NCI-H146 (cell line): ENCODE measurements at regions not wholly inside any gene's neighbourhood (a gene's known extent, or its start where the extent isn't known, plus 50 kb on each side); places are given as distances from the start of the nearest gene placed in this dataset.
A peak's percentile ranks its signal among the peaks of the same experiment; 100 is the strongest.
"Not testable (repeated sequence)": the region's sequence is repeated elsewhere in the genome, so short reads cannot be mapped to it uniquely, and the experiment has no call there.

Experiments
- DNase-seq: peaks from one replicate; lab custom pipeline; 2025; lab: John Stamatoyannopoulos, UW

DNA sequence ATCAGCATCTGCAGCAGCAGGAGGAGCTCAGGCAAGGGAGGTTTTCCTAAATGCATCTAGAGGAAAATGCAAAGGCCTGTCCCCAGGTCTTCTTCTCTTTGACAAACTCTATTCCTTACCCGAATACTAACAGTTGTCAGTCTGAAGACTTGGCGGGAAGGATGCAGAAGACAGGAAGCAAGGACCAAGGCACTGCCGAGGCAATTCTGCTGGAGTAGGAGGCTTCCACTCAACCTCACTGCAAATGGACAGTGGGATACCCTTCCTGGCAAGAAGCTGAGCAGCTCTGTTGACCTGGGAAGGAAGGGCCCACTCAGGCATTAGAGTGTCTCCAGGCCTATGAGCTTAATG, 373.0 kb downstream of the CCSER2 start:
- DNase-seq = no peak

DNA sequence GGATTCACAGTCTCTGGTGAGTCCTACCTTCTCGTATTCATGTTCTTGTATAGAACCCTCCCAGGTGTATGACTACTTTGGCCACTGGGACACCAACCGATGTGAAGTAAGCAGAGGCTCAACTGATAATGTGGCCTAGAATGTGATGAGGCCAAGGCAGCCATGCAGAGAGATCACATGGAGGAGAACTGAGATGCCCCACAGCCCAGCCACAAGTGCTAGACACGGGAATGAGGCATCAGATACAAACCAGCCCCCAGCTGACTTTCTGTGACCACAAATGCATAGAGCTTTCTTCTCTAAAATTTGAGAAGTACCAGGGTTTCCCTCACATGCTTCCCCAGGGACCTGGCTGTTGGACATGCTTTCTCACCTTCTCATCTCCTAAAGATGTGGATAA, 375.7 kb downstream of the CCSER2 start:
- DNase-seq = no peak

GRCh38 chr10:84706431-84706830, 378.0 kb downstream of the CCSER2 start:
- DNase-seq = no peak

- no peak for DNase-seq
These were observed 378.5 kb downstream of the CCSER2 start for GRCh38 chr10:84706875-84707274.

GRCh38 chr10:84715911-84716310, 387.5 kb downstream of the CCSER2 start:
- DNase-seq = peak; percentile 52

- no peak for DNase-seq
These were observed 390.7 kb downstream of the CCSER2 start for GRCh38 chr10:84718877-84719616.

DNA sequence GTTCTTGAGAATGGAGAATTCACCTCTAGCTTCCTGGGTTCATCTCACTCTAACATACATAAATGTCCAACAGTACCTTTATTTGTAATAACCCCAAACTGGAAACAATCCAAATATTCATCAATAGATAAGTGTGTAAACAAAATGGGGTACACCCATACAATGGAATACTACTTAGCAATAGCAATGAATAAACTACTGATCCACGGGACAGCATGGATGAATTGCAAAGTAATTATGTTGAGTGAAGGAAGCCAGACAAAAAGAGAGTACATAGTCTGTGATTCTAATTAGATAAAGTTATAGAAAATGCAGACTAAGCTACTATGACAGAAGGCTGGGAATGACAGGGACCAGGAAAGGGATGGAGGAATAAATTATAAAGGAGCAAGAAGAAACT, 391.3 kb downstream of the CCSER2 start:
- no peak for DNase-seq

GRCh38 chr10:84727398-84727797, 399.0 kb downstream of the CCSER2 start:
- no peak for DNase-seq

GRCh38 chr10:84739126-84739525, 410.7 kb downstream of the CCSER2 start:
- not testable (repeated sequence) for DNase-seq

DNA sequence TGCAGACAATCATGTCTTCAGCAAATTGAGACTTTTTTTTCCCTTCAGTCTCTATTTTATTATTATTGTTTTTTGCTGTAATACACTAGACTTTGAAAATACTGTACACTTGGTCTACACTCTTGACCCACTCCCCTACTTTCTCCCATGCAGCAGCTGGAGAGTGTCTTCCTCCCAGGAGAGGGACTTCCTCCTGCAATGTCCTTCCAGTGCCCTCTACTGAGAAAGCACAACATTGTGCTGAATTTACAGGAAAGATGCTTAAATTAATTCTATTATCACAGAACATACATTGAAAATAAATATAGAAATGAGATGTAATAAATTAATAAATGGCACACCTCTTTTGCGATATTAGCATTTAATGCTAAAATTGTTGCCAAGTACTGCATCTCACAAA, 411.3 kb downstream of the CCSER2 start:
- no peak for DNase-seq

GRCh38 chr10:84743483-84743882, 415.1 kb downstream of the CCSER2 start:
- no peak for DNase-seq

GRCh38 chr10:84755311-84755710, 426.9 kb downstream of the CCSER2 start:
- no peak for DNase-seq

DNA sequence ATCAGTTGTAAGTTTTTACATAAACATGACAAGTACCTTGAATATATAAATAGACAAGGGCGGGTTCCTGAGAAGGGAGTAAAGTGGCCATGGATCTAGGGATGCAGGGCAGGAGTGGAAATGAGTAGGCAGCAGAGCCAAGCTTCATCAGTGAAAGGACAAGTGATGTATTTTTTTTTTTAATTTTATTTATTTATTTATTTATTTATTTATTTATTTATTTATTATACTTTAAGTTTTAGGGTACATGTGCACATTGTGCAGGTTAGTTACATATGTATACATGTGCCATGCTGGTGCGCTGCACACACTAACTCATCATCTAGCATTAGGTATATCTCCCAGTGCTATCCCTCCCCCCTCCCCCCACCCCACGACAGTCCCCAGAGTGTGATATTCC, 428.3 kb downstream of the CCSER2 start:
- not testable (repeated sequence) for DNase-seq

GRCh38 chr10:84761994-84762614, 433.7 kb downstream of the CCSER2 start:
- DNase-seq = peak; percentile 63

DNA sequence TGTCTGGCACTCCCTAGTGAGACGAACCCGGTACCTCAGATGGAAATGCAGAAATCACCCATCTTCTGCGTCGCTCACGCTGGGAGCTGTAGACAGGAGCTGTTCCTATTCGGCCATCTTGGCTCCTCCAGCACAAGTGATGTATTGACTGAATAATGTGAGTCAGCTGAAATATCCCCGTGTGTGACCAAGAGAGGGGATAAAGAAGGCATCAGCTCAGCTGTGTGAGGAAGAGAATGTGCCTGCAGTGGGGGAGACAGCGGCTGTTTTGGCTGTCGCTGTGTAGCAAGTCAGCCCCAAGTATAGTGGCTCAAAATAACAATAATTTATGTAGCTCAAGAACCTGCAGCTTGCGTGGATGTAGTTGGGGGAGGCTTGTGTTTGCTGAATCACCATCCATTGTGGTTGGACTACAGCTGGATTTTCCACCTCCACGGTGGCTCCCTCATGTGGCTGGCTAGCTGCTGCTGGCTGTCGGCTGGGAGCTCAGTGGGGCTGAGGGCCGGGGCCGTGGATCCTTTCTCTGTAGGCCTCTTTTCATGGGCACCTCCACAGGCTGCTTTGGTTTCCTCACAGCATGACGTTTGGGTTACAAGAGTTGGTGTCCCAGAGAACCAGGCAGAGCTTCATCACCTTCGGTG, 434.5 kb downstream of the CCSER2 start:
- peak; percentile 25 for DNase-seq

GRCh38 chr10:84763965-84764364, 435.6 kb downstream of the CCSER2 start:
- no peak for DNase-seq

GRCh38 chr10:84765086-84765485, 436.7 kb downstream of the CCSER2 start:
- no peak for DNase-seq

- DNase-seq = no peak
These were observed 437.3 kb downstream of the CCSER2 start for GRCh38 chr10:84765656-84766055.

DNA sequence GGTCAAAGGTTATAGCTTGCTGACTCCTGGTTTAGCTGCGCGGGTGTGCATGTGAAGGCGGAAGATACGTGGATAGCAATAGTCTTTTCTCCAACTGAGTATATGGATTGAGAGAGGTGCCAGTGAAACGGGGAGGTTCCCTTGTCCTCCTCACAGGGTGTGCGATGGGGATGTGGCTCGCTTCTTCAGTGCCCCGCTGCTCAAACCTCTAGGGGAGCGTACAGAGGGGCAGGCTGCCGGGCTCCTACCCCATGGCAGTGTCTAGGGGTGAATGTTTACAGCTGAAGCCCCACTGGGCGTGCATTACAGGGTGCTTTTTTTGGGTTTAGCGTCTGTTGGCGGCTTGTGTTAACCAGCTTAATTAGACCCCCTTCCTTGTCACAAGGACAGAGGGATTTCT, 438.5 kb downstream of the CCSER2 start:
- no peak for DNase-seq

GRCh38 chr10:84768132-84768531, 439.7 kb downstream of the CCSER2 start:
- DNase-seq = no peak

DNA sequence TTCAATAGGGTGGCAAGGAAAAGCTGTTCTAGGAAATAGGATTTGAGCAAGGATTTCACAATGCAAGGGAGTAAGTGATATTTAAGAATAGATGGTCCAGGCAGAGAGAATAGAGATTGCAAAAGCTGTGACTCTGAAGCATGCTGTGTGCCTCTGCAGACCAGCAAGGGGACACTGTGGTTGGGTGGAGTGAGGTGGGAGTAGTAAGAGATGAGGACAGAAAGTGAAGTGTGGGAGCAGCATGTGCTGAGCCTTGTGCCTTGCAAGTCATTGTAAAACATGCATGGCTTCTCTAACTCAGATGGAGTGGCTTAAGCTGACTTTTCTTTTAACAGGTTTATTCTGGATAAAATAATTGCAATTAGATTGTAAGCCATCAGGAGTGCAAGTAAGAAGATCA, 442.4 kb downstream of the CCSER2 start:
- DNase-seq = no peak

GRCh38 chr10:84783386-84783785, 455.0 kb downstream of the CCSER2 start:
- DNase-seq = peak; percentile 81

DNA sequence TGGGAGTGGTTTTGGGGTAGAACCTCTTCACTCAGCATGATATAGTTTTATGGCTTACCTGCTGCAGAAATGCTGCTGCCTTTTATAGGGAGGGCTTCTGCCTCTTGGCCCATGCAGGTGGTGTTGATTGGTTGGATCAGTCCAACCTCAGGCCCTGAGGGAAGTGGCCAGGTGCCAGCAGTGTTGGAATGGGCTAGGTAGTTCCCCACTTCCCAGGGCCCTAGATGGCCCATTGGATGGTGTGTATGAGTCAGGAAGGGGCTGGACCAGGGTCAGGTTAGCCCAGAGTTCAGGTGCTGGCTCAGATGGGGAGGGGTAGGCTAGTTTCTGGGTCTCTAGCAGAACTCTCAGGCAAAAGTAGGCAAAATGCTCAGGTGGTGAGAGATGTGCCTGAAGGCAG, 455.5 kb downstream of the CCSER2 start:
- DNase-seq = peak; percentile 31
